ENCODE measurements at regions not wholly inside any gene's neighbourhood (a gene's known extent, or its start where the extent isn't known, plus 50 kb on each side); places are given as distances from the start of the nearest gene placed in this dataset.

DNA sequence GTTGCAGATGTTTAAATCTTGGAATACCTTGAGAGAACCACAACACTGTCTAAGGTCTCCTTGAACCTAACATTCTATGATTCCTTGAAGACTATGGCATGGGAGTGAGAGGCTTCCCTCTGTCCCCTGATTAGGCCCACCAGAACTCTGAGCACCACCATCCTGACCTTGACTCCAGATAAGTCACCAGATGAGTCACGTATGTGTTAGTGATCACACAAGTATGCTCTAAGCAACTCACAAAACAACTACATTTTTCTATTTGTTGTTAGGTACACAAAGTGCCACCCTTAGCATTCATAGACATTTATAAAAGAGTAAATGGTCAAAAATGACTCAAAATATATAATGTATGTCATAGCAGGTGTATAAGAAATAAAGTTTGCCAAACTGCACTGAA, 252.9 kb upstream of the CXXC4 start:
- Histone ChIP-seq H3K36me3 (ENCODE audit: low read depth, low read length) (no peaks in the 10 kb centered on the region), H3K27ac (ENCODE audit: low read length) (peak overlapping the region; percentile 65), H3K9me2 (replicated peaks; ENCODE audit: low read length) (no peaks in the 10 kb centered on the region), H3K4me1 (ENCODE audit: insufficient read depth, low read length) (peaks cover 25% of the 10 kb centered on the region), H3K4me3 (ENCODE audit: low read length) (no peak overlapping the region), H4K20me1 (ENCODE audit: low read length) (no peaks in the 10 kb centered on the region), H2AFZ (ENCODE audit: low read length) (0 out of 2 replicates have a peak overlapping the region, but pooled peaks have one; percentile 1), H3K9me3 (ENCODE audit: low read length) (no peaks in the 10 kb centered on the region), H3K79me2 (ENCODE audit: low read length) (no peaks in the 10 kb centered on the region), H3K4me2 (ENCODE audit: low read length) (peak overlapping the region; percentile 53), H3K27me3 (ENCODE audit: low read length) (no peaks in the 10 kb centered on the region), H3K9ac (ENCODE audit: low read length) (peak overlapping the region; percentile 33; the same call in 1 of the 2 replicates), H3F3A (ENCODE audit: low read length, unreplicated experiment) (no peaks in the 10 kb centered on the region)
- BruUV-seq (replicated peaks) = no TSS peak
- TF ChIP-seq CTCF (conservative IDR thresholded peaks at IDR 0.05; ENCODE audit: low read depth, low read length) = no peak
- TF ChIP-seq EZH2 (IDR thresholded peaks at IDR 0.05; ENCODE audit: low read length, unreplicated experiment) = no peak
- TF ChIP-seq EZH2phosphoT487 (IDR thresholded peaks at IDR 0.05; ENCODE audit: borderline replicate concordance, low read length) = no peak
- ChIA-PET CTCF (no interaction called here), POLR2A (ENCODE audit: unreplicated experiment) (no interaction called here)
- DNase-seq (peak; percentile 75), ATAC-seq (peak; percentile 86)
- intact Hi-C loops (cut with micrococcal nuclease) = loop anchor here (1.0 to 2.0 kb wide), 2 partner anchors 19 to 24 kb away; no protein-coding TSS in a partner anchor

DNA sequence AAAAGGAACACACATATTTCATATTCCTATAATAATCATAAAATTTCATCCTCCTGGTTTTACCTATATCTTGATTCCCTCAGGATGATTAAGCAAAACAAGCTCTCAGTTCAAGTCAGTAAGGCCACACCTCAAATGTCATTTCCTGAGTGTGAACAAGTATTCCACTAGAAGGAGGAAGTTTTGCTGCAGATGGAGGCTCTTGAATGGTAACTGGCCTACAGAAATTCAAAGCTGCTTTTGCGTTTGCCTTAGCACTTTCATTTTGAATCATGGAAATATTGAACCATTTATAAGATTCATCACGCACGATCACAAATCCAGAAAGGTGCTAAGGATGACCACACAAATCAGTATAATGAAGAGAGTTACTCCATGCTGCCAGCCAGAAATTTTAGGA, 254.4 kb upstream of the CXXC4 start:
- no peak overlapping the region for H3K9ac ChIP-seq (ENCODE audit: low read length)
- ATAC-seq (no peak), DNase-seq (peak; percentile 47)
- H3K9me3 ChIP-seq (ENCODE audit: low read length) = no peaks in the 10 kb centered on the region
- H3K4me1 ChIP-seq (ENCODE audit: insufficient read depth, low read length) = peaks cover 25% of the 10 kb centered on the region
- H4K20me1 ChIP-seq (ENCODE audit: low read length) = no peaks in the 10 kb centered on the region
- no peak for TF ChIP-seq EZH2phosphoT487 (IDR thresholded peaks at IDR 0.05; ENCODE audit: borderline replicate concordance, low read length)
- TF ChIP-seq CTCF (conservative IDR thresholded peaks at IDR 0.05; ENCODE audit: low read depth, low read length) = no peak
- no peak for TF ChIP-seq EZH2 (IDR thresholded peaks at IDR 0.05; ENCODE audit: low read length, unreplicated experiment)
- intact Hi-C loops (cut with micrococcal nuclease) = no loop called here
- H3K4me2 ChIP-seq (ENCODE audit: low read length) = peak overlapping the region; percentile 37; the same call in 1 of the 2 replicates
- H3K27ac ChIP-seq (ENCODE audit: low read length) = peak overlapping the region; percentile 65
- no TSS peak for BruUV-seq (replicated peaks)
- ChIA-PET CTCF (no interaction called here), POLR2A (ENCODE audit: unreplicated experiment) (no interaction called here)
- H3K79me2 ChIP-seq (ENCODE audit: low read length) = no peaks in the 10 kb centered on the region
- no peaks in the 10 kb centered on the region for H3K36me3 ChIP-seq (ENCODE audit: low read depth, low read length)
- H3K4me3 ChIP-seq (ENCODE audit: low read length) = no peak overlapping the region
- H3F3A ChIP-seq (ENCODE audit: low read length, unreplicated experiment) = no peaks in the 10 kb centered on the region
- no peaks in the 10 kb centered on the region for H3K9me2 ChIP-seq (replicated peaks; ENCODE audit: low read length)
- no peaks in the 10 kb centered on the region for H3K27me3 ChIP-seq (ENCODE audit: low read length)
- H2AFZ ChIP-seq (ENCODE audit: low read length) = peak overlapping the region; percentile 42; the same call in 1 of the 2 replicates

- CTCF ChIA-PET = no interaction called here
These were observed 255.3 kb upstream of the CXXC4 start for GRCh38 chr4:104750008-104750407.

More at GRCh38 chr4:104750008-104750407, 255.3 kb upstream of the CXXC4 start:
- H3K4me1 ChIP-seq (ENCODE audit: insufficient read depth, low read length) = peaks cover 25% of the 10 kb centered on the region
- H3K79me2 ChIP-seq (ENCODE audit: low read length) = no peaks in the 10 kb centered on the region
- H3K9me2 ChIP-seq (replicated peaks; ENCODE audit: low read length) = no peaks in the 10 kb centered on the region
- DNase-seq = no peak
- H3K9me3 ChIP-seq (ENCODE audit: low read length) = no peaks in the 10 kb centered on the region
- H3K27me3 ChIP-seq (ENCODE audit: low read length) = no peaks in the 10 kb centered on the region
- no peak overlapping the region for H2AFZ ChIP-seq (ENCODE audit: low read length)
- no peak overlapping the region for H3K27ac ChIP-seq (ENCODE audit: low read length)
- no peak overlapping the region for H3K9ac ChIP-seq (ENCODE audit: low read length)
- TF ChIP-seq EZH2phosphoT487 (IDR thresholded peaks at IDR 0.05; ENCODE audit: borderline replicate concordance, low read length) = no peak
- TF ChIP-seq EZH2 (IDR thresholded peaks at IDR 0.05; ENCODE audit: low read length, unreplicated experiment) = no peak
- no peak for TF ChIP-seq CTCF (conservative IDR thresholded peaks at IDR 0.05; ENCODE audit: low read depth, low read length)
- POLR2A ChIA-PET (ENCODE audit: unreplicated experiment) = no interaction called here
- H4K20me1 ChIP-seq (ENCODE audit: low read length) = no peaks in the 10 kb centered on the region
- H3K36me3 ChIP-seq (ENCODE audit: low read depth, low read length) = no peaks in the 10 kb centered on the region
- no TSS peak for BruUV-seq (replicated peaks)
- no peak for ATAC-seq
- H3K4me2 ChIP-seq (ENCODE audit: low read length) = no peak overlapping the region
- H3F3A ChIP-seq (ENCODE audit: low read length, unreplicated experiment) = no peaks in the 10 kb centered on the region
- no peak overlapping the region for H3K4me3 ChIP-seq (ENCODE audit: low read length)
- intact Hi-C loops (cut with micrococcal nuclease) = no loop called here

All from PC-3 (cell line).